NCI-H2107 (cell line): ENCODE measurements at regions not wholly inside any gene's neighbourhood (a gene's known extent, or its start where the extent isn't known, plus 50 kb on each side); places are given as distances from the start of the nearest gene placed in this dataset.

ENCODE experiments used
- DNase-seq: peaks from one replicate; lab custom pipeline; 2025; lab: John Stamatoyannopoulos, UW

DNA sequence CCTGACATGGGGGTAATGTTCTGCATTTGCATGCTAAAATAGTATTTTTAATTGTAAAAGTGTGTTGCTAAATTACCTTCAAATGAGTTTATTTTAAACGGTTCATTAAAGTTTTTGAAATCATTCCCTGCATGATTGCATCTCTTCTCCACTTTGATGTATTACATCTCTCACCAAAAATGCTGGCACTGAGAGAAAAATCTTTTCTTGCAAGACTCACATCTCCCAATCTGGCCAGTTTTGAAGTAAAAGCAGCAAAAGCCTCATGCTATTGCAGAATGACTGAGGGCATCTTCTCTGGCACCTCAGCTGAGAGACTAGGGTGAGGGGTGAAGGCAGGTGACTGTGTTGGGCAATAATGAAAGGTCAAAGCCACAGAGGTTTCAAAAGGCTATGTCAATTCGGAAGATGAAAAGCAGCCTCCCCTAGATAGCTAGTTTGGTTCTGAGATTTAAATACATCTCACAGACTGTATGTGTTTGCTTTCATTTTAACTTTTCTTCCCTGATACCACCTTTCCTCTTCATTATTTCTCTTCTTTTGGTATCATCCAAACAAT is 292.2 kb upstream of the RAG2 start:
- no peak for DNase-seq

DNA sequence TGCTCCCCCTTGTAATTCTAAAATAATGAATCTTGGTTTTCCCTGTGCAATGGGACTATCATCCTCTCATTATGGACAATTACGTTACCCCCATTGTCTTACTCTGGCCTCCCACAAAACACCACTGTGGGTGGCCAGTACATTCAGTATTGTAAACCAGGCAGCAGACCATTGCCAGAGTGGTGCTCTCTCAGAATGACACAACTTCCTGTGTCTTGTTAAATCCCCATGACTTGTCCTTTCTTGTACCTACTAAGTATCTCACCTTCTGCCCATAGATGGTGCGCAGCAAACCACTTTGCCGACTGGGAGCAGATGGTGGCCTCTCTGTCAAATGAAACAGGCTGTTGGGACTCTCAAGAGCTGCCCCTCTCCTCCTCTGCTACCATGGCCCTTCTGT is 287.1 kb upstream of the RAG2 start:
- DNase-seq = no peak

DNA sequence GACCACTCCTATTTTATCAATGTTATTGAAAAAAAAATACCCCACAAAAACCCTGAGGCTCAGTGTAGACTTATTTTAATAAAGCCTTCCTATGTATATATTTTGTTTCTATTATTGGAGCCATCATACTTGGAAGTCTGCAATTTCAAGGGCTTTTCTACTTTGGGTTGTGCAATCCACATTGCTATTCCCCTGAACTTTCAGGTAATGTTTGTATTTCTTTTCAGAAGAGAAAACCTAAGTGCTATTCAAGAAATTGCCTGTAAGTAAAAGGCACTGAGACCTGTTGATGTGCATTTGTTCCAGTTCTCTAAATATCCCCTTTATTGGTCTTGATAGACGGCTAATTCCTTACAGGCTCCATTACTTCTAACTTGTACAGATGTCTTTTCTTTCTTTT is 280.7 kb upstream of the RAG2 start:
- DNase-seq = no peak

- no peak for DNase-seq
Measured at GRCh38 chr11:36877149-36877548, 279.1 kb upstream of the RAG2 start.

DNA sequence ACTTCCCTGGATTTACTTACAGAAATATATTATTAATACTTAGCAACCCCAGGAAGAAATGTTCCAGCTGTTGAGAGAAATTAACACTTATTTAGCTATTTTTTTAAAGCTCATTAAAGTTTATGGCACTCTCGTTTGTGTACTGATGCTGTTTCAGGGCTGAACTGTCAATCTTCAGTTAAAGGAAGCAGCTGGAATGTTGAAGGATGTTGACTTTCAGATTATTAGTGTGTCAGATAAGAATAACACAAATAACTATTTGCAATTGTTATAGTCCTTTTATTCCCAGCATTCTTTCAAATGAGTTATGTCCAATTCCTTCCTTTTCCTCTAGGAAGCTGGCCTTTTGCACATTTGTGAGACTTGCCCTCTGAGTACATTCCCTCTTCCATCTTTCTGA is 278.2 kb upstream of the RAG2 start:
- DNase-seq = no peak

DNA sequence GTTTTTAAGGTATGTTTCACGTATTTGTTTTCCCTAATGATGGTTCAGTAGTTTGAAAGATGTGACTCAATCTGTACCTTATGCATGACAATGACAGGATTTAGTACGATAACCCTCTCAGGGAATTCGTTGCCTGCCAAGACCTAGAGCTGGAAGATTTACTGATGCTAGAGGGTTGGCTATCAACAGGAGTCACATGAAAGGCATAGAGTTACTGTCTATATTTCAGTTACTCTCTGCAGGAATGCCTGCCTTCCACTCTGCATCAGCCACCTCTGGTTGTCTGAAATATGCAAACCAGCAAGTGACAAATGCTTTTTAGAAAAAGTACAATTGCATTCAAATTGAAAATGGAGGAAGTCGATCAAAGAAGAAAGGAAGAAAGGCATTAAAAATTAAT is 276.3 kb upstream of the RAG2 start:
- no peak for DNase-seq

DNA sequence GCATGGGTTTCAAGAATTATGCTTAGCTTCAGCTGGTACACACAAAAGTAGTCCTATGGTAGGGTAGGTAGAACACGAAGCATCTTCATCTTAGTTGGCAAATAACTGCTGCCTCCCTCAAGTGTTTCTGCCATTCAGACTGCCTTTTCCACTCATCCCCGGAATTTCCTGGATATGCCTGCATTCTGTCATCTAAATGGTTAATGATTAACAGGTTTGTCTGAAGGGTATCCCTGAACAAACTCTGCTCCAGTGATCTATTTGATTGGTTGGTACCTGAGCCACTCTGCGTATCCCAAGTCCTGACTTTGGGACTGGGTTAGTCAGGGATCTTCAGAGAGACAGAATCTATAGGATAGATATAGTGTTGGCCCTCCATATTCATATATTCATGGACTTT is 272.3 kb upstream of the RAG2 start:
- DNase-seq = no peak

- DNase-seq = no peak
Measured at GRCh38 chr11:36868380-36868779, 270.3 kb upstream of the RAG2 start.

GRCh38 chr11:36865846-36866245 is 267.8 kb upstream of the RAG2 start:
- no peak for DNase-seq

DNA sequence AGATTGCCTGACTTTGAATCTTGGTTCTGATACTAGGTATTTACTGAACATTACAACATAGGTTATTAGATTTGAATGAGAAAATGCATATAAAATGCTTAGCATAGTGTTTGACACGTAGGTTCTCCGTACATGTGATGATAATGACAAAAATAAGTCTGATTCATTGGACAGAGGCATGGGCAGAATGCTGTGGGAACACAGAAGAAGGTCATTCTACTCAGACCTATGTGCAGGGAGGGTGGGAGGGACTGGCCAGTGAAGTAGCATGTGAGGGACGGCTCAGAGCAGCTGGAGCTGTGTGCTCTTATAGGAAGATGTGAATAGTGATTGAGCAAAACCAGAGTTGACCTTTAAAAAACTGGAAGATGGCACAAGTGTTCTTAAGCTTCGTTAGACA is 256.8 kb upstream of the RAG2 start:
- DNase-seq = no peak

DNA sequence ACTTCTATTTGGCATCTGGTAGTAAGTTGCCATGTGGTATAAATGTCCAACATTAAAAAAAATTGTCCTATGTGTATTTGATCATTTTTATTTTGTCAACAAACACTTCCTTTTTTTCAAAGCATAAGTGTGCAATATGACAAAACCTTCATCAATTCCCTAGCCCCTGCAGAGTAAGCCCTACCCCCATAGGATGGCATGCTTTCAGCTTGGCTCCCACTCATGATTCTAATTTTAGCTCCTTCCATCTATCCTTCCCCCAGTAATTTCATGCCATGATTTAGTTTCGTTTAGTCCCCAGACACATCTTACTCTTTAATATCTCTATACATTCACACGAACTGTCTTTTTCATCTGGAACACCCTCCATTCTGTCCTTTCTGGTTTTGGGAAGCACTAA is 250.6 kb upstream of the RAG2 start:
- DNase-seq = no peak

DNA sequence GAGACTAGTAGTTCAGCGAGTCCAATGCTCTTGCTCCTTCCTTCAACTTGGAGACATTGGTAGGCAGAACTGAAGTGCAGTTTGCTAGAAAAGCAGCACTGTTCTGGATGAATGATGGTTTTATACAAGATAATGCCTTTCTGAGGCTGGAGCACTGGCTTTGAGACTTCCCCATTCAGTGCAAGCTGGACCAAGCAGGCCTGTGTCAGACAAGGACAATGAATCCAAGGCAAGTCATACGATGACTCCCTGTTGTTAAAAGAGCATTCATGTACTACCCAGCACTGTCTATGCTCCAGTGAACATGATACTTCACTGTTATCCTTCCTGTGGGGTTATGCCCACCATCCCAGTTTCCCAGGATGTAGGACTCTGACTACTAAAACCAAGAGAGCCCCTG is 242.3 kb upstream of the RAG2 start:
- no peak for DNase-seq

DNA sequence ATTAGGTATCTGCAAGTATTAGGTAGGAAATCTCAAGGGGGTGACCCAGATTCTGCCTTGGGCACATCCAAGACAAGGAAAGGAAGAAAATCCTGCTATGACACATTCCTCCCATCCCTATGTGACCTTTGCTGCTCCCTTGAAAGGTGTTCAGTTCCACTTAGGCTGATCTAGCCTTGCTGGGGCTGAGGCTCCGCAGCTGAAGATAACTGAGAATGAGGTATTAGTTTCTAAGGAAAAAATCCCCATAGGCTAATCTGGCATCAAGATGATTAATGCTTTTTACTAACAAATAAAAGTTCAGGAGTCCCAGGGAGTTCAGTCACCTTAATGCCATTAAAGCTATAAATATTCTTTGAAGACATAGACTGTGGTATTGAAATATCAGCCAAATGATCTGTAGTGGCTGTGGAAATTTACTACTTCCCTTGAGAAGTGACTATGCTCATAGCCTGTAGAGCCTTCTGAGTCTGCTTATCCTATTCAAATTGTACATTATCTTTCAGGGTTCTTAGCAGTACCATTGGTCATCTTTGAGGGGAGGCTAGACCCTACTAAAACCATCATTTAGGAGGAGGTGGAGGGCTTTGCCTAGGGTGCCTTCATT is 239.9 kb upstream of the RAG2 start:
- DNase-seq = no peak

- DNase-seq = no peak
Measured at GRCh38 chr11:36825251-36825650, 227.2 kb upstream of the RAG2 start.

- no peak for DNase-seq
Measured at GRCh38 chr11:36824349-36824748, 226.3 kb upstream of the RAG2 start.

DNA sequence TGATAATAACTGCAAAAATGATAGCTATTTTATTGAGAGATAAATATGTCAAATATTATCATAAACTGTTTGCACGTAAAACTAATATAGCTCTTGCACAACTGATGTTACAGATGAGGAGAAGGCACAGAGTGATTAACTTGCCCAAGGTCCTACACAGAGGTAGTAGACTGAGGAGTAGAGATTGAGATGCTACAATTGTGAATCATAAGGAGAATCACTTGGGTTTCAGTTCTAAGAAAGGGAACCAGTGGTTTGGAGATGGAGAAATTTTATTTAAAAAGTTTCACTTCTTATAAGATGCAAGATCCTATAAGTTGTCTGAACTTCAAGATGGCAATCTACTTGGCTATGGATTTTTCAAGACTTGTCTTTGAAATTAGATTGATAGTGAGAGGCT is 224.8 kb upstream of the RAG2 start:
- no peak for DNase-seq

- no peak for DNase-seq
Measured at GRCh38 chr11:36818410-36818809, 220.4 kb upstream of the RAG2 start.

- DNase-seq = no peak
Measured at GRCh38 chr11:36817336-36817965, 219.4 kb upstream of the RAG2 start.

DNA sequence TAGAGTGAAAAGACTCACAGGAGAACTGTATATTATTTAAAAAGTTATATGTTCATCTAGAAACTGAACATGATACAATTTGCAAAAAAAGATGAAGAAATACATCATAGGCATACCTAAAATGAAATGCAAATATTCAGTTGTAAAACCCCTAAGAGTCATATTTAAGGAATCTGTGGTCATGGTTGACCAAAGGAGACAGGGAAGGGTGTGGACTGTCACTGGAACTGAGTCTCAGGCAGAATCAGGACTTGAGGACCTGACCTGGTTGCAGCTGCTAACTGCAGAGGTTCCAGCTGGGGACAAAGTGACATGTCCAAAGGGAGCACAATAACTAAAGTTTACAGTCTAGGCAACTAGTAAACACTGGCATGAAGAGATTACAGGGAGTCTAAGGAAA is 211.3 kb upstream of the RAG2 start:
- no peak for DNase-seq

- no peak for DNase-seq
Measured at GRCh38 chr11:36807871-36808270, 209.8 kb upstream of the RAG2 start.

DNA sequence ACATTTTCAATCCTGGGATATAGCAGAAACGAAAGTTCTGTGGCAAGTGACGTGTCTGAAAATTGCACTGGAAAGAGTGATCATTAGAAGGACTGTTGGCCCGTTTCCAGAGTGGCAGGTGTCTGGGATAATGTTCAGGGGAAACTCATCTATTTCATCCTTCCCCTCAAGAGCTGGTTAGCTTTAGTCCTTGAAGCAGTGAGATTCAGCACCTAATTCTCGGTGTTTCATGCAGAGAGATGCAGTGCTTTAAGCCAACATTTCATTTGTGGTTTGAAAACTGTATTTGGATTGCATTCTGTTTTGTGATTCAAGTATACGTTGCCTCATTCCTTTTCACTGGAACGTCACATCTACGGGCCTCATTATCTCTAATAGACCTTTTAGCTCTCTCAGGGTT is 205.0 kb upstream of the RAG2 start:
- DNase-seq = peak; percentile 49

- DNase-seq = no peak
Measured at GRCh38 chr11:36792996-36793914, 195.2 kb upstream of the RAG2 start.

DNA sequence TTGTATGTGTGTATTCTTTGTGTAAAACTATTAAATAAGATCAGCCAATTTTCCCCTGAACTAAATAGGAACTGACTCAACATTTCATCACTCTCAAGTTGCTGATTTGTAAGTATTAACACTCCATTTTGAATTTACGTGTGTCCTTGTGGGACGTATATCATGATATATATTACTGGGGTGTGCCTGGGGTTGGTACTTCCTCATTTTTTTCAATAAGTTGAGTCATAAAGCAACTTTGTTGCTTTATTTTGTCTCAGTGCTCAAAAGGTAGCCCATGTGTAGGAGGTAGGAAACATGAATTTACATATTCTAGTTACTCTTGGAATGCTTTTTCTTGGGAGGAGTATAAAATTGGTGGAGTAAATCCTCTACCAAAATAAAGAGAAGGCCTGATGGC is 193.9 kb upstream of the RAG2 start:
- DNase-seq = no peak
